OCI-LY7 (cell line): ENCODE measurements at regions not wholly inside any gene's neighbourhood (a gene's known extent, or its start where the extent isn't known, plus 50 kb on each side); places are given as distances from the start of the nearest gene placed in this dataset.

Experiments used
- CTCF ChIP-seq: fragments of 200-600 bp; sonication (generic); conservative IDR thresholded peaks from 2 replicates; pipeline ENCODE4 v1.5.1; 2014; ENCODE audit warnings: mild to moderate bottlenecking, antibody characterized with exemption, low read length, moderate library complexity, mixed read lengths
- EZH2phosphoT487 ChIP-seq: fragments of 200-600 bp; sonication (generic); IDR thresholded peaks from 2 replicates; pipeline ENCODE4 v1.6.1; 2018; ENCODE audit warnings: low read depth, borderline replicate concordance, mild to moderate bottlenecking, mixed run types, antibody characterized with exemption, low read length, moderate library complexity, mixed read lengths

GRCh38 chrX:45743081-45743533 lies 542.4 kb upstream of the DIPK2B start:
- no peak for TF ChIP-seq CTCF
- no peak for TF ChIP-seq EZH2phosphoT487
